H1 (cell line): ENCODE measurements at regions not wholly inside any gene's neighbourhood (a gene's known extent, or its start where the extent isn't known, plus 50 kb on each side); places are given as distances from the start of the nearest gene placed in this dataset.

Experiments
- CTCF ChIA-PET: fragments of 300-600 bp; sonication (Branson Sonifier 250); formaldehyde crosslinking; loops from one replicate; lab custom pipeline; 2021; ENCODE audit not compliant: partially characterized antibody; lab: Charles Lee
- POLR2A ChIA-PET: fragments of 300-600 bp; sonication (Branson Sonifier 250); formaldehyde crosslinking; loops from one replicate; lab custom pipeline; 2021; ENCODE audit warnings: inconsistent platforms; ENCODE audit not compliant: partially characterized antibody; lab: Charles Lee
- DNase-seq, 2 experiments: peaks; one replicate each; pipeline versions ENCODE4 v3.0.0 to v3.0.0-alpha.2; 2010 to 2022; ENCODE audit warnings: low spot score in 2 of 2, low read depth in 1 of 2, mixed read lengths in 1 of 2
- FAIRE-seq: peaks from 2 replicates; lab custom pipeline; 2011; peaks lifted over from hg19 to GRCh38; lab: Jason Lieb, UNC
- H2AFZ ChIP-seq: 2 replicates; pipeline ENCODE4 v1.8.1; 2012; ENCODE audit warnings: low read length, inconsistent platforms
- H2AK5ac ChIP-seq: 2 replicates; pipeline ENCODE4 v1.6.1; 2013; ENCODE audit warnings: low read depth, low read length
- H2BK120ac ChIP-seq: replicated peaks from 2 replicates; pipeline ENCODE3; 2013; ENCODE audit warnings: low read depth, low read length, inconsistent platforms
- H2BK12ac ChIP-seq: 2 replicates; pipeline ENCODE4 v1.6.1; 2013; ENCODE audit warnings: low read depth, low read length
- H2BK15ac ChIP-seq: 2 replicates; pipeline ENCODE4 v1.6.1; 2013; ENCODE audit warnings: low read length
- H2BK20ac ChIP-seq: 2 replicates; pipeline ENCODE4 v1.6.1; 2013; ENCODE audit warnings: low read length
- H2BK5ac ChIP-seq: 2 replicates; pipeline ENCODE4 v1.6.1; 2013; ENCODE audit warnings: low read depth, low read length
- H3K14ac ChIP-seq: 2 replicates; pipeline ENCODE4 v1.6.1; 2013; ENCODE audit warnings: inconsistent platforms; ENCODE audit not compliant: insufficient read length
- H3K18ac ChIP-seq: 2 replicates; pipeline ENCODE4 v1.6.1; 2013; ENCODE audit warnings: low read length; ENCODE audit errors: extremely low read depth
- H3K23ac ChIP-seq: 2 replicates; pipeline ENCODE4 v1.6.1; 2013; ENCODE audit warnings: inconsistent platforms; ENCODE audit not compliant: insufficient read length
- H3K23me2 ChIP-seq: 2 replicates; pipeline ENCODE4 v1.6.1; 2013; ENCODE audit warnings: low read depth, low read length
- H3K27ac ChIP-seq: 2 replicates; pipeline ENCODE4 v1.6.1; 2011; ENCODE audit warnings: low read depth, low read length, inconsistent platforms
- H3K27me3 ChIP-seq, 4 experiments: replicated peaks in 1 of 4; 1 replicate in 1 of 4; 2 replicates in 3 of 4; pipeline versions ENCODE4 v1.6.1 to v1.8.1; 2011 to 2013; ENCODE audit warnings: low read length in 3 of 4, mild to moderate bottlenecking in 3 of 4, inconsistent platforms in 2 of 4, mixed read lengths in 2 of 4, moderate library complexity in 1 of 4; ENCODE audit not compliant: control insufficient read depth in 3 of 4, insufficient read depth in 3 of 4; ENCODE audit errors: extremely low read depth in 1 of 4
- H3K36me3 ChIP-seq, 4 experiments: 2 replicates each; pipeline versions ENCODE4 v1.6.1 to v1.8.1; 2011 to 2013; ENCODE audit warnings: mild to moderate bottlenecking in 4 of 4, low read length in 3 of 4, moderate library complexity in 2 of 4, control low read depth in 1 of 4, inconsistent platforms in 1 of 4; ENCODE audit not compliant: insufficient read depth in 4 of 4, control insufficient read depth in 2 of 4
- H3K4ac ChIP-seq: replicated peaks from 2 replicates; pipeline ENCODE3; 2013; ENCODE audit warnings: low read length, low read depth, mixed read lengths, inconsistent platforms; ENCODE audit not compliant: insufficient read length
- H3K4me1 ChIP-seq, 4 experiments: replicated peaks in 1 of 4; 1 replicate in 1 of 4; 2 replicates in 3 of 4; pipeline versions ENCODE4 v1.6.1 to v1.8.1; 2011 to 2013; ENCODE audit warnings: low read length in 3 of 4, inconsistent platforms in 2 of 4, mixed read lengths in 1 of 4; ENCODE audit not compliant: insufficient read depth in 4 of 4, control insufficient read depth in 3 of 4
- H3K4me2 ChIP-seq, 2 experiments: 2 replicates each; pipeline versions ENCODE4 v1.6.1 to v1.8.1; 2011 to 2013; ENCODE audit warnings: low read depth in 2 of 2, low read length in 2 of 2, control low read depth in 1 of 2, inconsistent platforms in 1 of 2, mild to moderate bottlenecking in 1 of 2; ENCODE audit not compliant: insufficient read depth in 1 of 2
- H3K4me3 ChIP-seq, 4 experiments: fragments of 200-600, 300-600 bp in 1 of 4; sonication (generic), shearing (Covaris generic), sonication (Bioruptor Twin) in 1 of 4; 2 replicates each; pipeline versions ENCODE4 v1.5.1 to v1.8.1; 2011 to 2016; ENCODE audit warnings: low read length in 4 of 4, low read depth in 3 of 4, control low read depth in 2 of 4, inconsistent platforms in 2 of 4, mild to moderate bottlenecking in 2 of 4, mixed read lengths in 1 of 4, moderate library complexity in 1 of 4; ENCODE audit not compliant: insufficient read depth in 2 of 4; ENCODE audit errors: extremely low read depth in 1 of 4
- H3K56ac ChIP-seq: replicated peaks from 2 replicates; pipeline ENCODE3; 2013; ENCODE audit warnings: low read depth, mild to moderate bottlenecking, mixed read lengths, low read length, inconsistent platforms; ENCODE audit not compliant: insufficient read length
- H3K79me1 ChIP-seq: 2 replicates; pipeline ENCODE4 v1.6.1; 2013; ENCODE audit warnings: low read depth, low read length, control low read depth
- H3K79me2 ChIP-seq, 2 experiments: 2 replicates each; pipeline versions ENCODE4 v1.6.1 to v1.8.1; 2012 to 2013; ENCODE audit warnings: low read length in 2 of 2, mild to moderate bottlenecking in 2 of 2, inconsistent platforms in 1 of 2; ENCODE audit not compliant: insufficient read depth in 2 of 2, control insufficient read depth in 1 of 2
- H3K9ac ChIP-seq, 4 experiments: replicated peaks in 1 of 4; 1 replicate in 1 of 4; 2 replicates in 3 of 4; pipeline versions ENCODE4 v1.6.1 to v1.8.1; 2011 to 2013; ENCODE audit warnings: low read depth in 3 of 4, low read length in 3 of 4, control low read depth in 2 of 4, mild to moderate bottlenecking in 2 of 4, moderate library complexity in 2 of 4, inconsistent platforms in 1 of 4; ENCODE audit errors: extremely low read depth in 1 of 4
- H3K9me3 ChIP-seq, 2 experiments: 2 replicates each; pipeline versions ENCODE4 v1.6.1 to v1.8.1; 2012 to 2013; ENCODE audit warnings: mild to moderate bottlenecking in 2 of 2, moderate library complexity in 2 of 2, control low read depth in 1 of 2, inconsistent platforms in 1 of 2, low read depth in 1 of 2, low read length in 1 of 2, mixed read lengths in 1 of 2; ENCODE audit not compliant: insufficient read depth in 2 of 2
- H4K20me1 ChIP-seq, 2 experiments: replicated peaks in 1 of 2; 2 replicates each; pipeline versions ENCODE3 to v1.8.1; 2011 to 2013; ENCODE audit warnings: inconsistent platforms in 2 of 2, low read length in 2 of 2, mild to moderate bottlenecking in 1 of 2; ENCODE audit not compliant: insufficient read depth in 2 of 2, control insufficient read depth in 1 of 2
- H4K5ac ChIP-seq: 2 replicates; pipeline ENCODE4 v1.6.1; 2013; ENCODE audit warnings: low read length, low read depth, mixed read lengths, inconsistent platforms; ENCODE audit not compliant: insufficient read length
- H4K8ac ChIP-seq: 2 replicates; pipeline ENCODE4 v1.8.0; 2013; ENCODE audit warnings: mild to moderate bottlenecking, moderate library complexity, low read length, inconsistent platforms; ENCODE audit not compliant: insufficient read depth; ENCODE audit errors: extremely low read depth
- H4K91ac ChIP-seq: replicated peaks from 2 replicates; pipeline ENCODE3; 2013; ENCODE audit warnings: low read length, mixed read lengths, inconsistent platforms; ENCODE audit not compliant: insufficient read length
- ATF2 ChIP-seq: IDR thresholded peaks from 2 replicates; pipeline ENCODE4 v1.6.1; 2012; ENCODE audit warnings: low read length, inconsistent platforms
- ATF3 ChIP-seq: IDR thresholded peaks from 2 replicates; pipeline ENCODE4 v1.6.1; 2011; ENCODE audit warnings: low read depth, mild to moderate bottlenecking, low read length; ENCODE audit not compliant: insufficient read depth
- BCL11A ChIP-seq, 2 experiments: IDR thresholded peaks; one replicate each; pipeline ENCODE4 v1.6.1; 2011; ENCODE audit warnings: low read depth in 2 of 2, low read length in 2 of 2, mild to moderate bottlenecking in 2 of 2
- BRCA1 ChIP-seq: IDR thresholded peaks from 2 replicates; pipeline ENCODE4 v1.6.1; 2012; ENCODE audit warnings: low read depth, low read length, improper control_type of control experiment
- CBX8 ChIP-seq: fragments of 300-800, 300-1000 bp; sonication (generic); IDR thresholded peaks from 2 replicates; pipeline ENCODE4 v1.7.1; 2016; ENCODE audit warnings: low read depth, low read length, borderline replicate concordance
- CEBPB ChIP-seq: IDR thresholded peaks from 2 replicates; pipeline ENCODE4 v1.6.1; 2012; ENCODE audit warnings: low read depth, low read length
- CHD1 ChIP-seq: IDR thresholded peaks from 2 replicates; pipeline ENCODE4 v1.6.1; 2012; ENCODE audit warnings: low read depth, low read length, improper control_type of control experiment
- MAFK ChIP-seq: IDR thresholded peaks from 2 replicates; pipeline ENCODE4 v1.6.1; 2012; ENCODE audit warnings: low read depth, mild to moderate bottlenecking, improper control_type of control experiment, low read length
- MAX ChIP-seq: IDR thresholded peaks from 2 replicates; pipeline ENCODE4 v1.6.1; 2012; ENCODE audit warnings: inconsistent platforms
- PHF8 ChIP-seq: fragments of 200-600 bp; sonication (generic); conservative IDR thresholded peaks from 2 replicates; pipeline ENCODE4 v1.7.1; 2012; ENCODE audit warnings: low read depth, mild to moderate bottlenecking, inconsistent platforms, low read length, moderate library complexity
- RBBP5 ChIP-seq: IDR thresholded peaks from 2 replicates; pipeline ENCODE4 v1.7.1; 2012; ENCODE audit warnings: low read depth, mild to moderate bottlenecking, inconsistent platforms, low read length, moderate library complexity, borderline replicate concordance
- SP4 ChIP-seq: IDR thresholded peaks from 2 replicates; pipeline ENCODE4 v1.6.1; 2012; ENCODE audit warnings: low read length, inconsistent platforms
- TCF12 ChIP-seq: IDR thresholded peaks from 2 replicates; pipeline ENCODE4 v1.6.1; 2011; ENCODE audit warnings: low read depth, mild to moderate bottlenecking, low read length

- Histone ChIP-seq H3K9me3 (no peaks in the 10 kb centered on the region), H3K14ac (no peak overlapping the region), H3K23me2 (no peaks in the 10 kb centered on the region), H4K91ac (no peak overlapping the region), H3K4ac (no peak overlapping the region), H2BK15ac (no peak overlapping the region), H3K36me3 (no peaks in the 10 kb centered on the region), H4K8ac (no peak overlapping the region), H3K9ac (no peak overlapping the region), H2BK12ac (no peak overlapping the region), H2AK5ac (no peak overlapping the region), H3K27me3 (no peaks in the 10 kb centered on the region), H2BK20ac (no peak overlapping the region), H3K18ac (no peak overlapping the region), H3K56ac (no peak overlapping the region), H3K4me1 (no peaks in the 10 kb centered on the region), H3K27ac (no peak overlapping the region), H4K20me1 (no peaks in the 10 kb centered on the region), H4K5ac (no peak overlapping the region), H3K4me2 (no peak overlapping the region), H3K79me2 (no peaks in the 10 kb centered on the region), H2BK5ac (no peak overlapping the region), H3K79me1 (no peaks in the 10 kb centered on the region), H3K4me3 (no peak overlapping the region), H3K23ac (no peak overlapping the region), H2AFZ (no peak overlapping the region), H2BK120ac (no peak overlapping the region)
- POLR2A ChIA-PET, result no interaction called here
- CTCF ChIA-PET, result no interaction called here
- FAIRE-seq, result no peak
- DNase-seq, result no peak
- TF ChIP-seq TCF12, result no peak
- no peak for TF ChIP-seq BRCA1
- no peak for TF ChIP-seq SP4
- no peak for TF ChIP-seq PHF8
- no peak for TF ChIP-seq MAFK
- TF ChIP-seq RBBP5, result no peak
- TF ChIP-seq MAX, result no peak
- no peak for TF ChIP-seq CHD1
- TF ChIP-seq CBX8, result no peak
- no peak for TF ChIP-seq BCL11A (IDR thresholded peaks at IDR 0.05; ENCODE audit: low read depth in 2 of 2, low read length in 2 of 2)
- no peak for TF ChIP-seq ATF3
- no peak for TF ChIP-seq ATF2
- no peak for TF ChIP-seq CEBPB
Measured at GRCh38 chr12:87054226-87054625, 798.0 kb upstream of the MGAT4C start.
